HCT116 (cell line): ENCODE measurements at regions not wholly inside any gene's neighbourhood (a gene's known extent, or its start where the extent isn't known, plus 50 kb on each side); places are given as distances from the start of the nearest gene placed in this dataset.

Experiments
- ATAC-seq: fragments of 200-7000 bp; cut with Tn5 transposase; 2 replicates; pipeline ENCODE4 v1.9.1; 2020; ENCODE audit warnings: mild to moderate bottlenecking, moderate library complexity
- BruUV-seq: library from RNA; stranded (reverse); fragments of 400-500 nt; replicated peaks from 2 replicates; lab custom pipeline; 2021; lab: Mats Ljungman, UMichigan
- CTCF ChIA-PET: fragments of 300-600 bp; sonication (Branson Sonifier 250); formaldehyde crosslinking; loops from one replicate; lab custom pipeline; 2021; ENCODE audit warnings: antibody characterized with exemption; lab: Charles Lee
- POLR2A ChIA-PET: fragments of 300-600, 350-600 bp; sonication (Branson Sonifier 250); formaldehyde crosslinking; loops from one replicate; lab custom pipeline; 2021; ENCODE audit warnings: antibody characterized with exemption; lab: Charles Lee
- RAD21 ChIA-PET, 2 experiments: fragments of 300-600 bp; sonication (Branson Sonifier 250); formaldehyde crosslinking; loops; one replicate each; lab custom pipeline; 2023; ENCODE audit warnings: low total read pairs in 2 of 2; ENCODE audit not compliant: uncharacterized antibody in 2 of 2, unreplicated experiment in 2 of 2, low non-redundant PET in 1 of 2; lab: Charles Lee
- DNase-seq: peaks from one replicate; pipeline ENCODE4 v3.0.0-alpha.2; 2010; ENCODE audit warnings: low read depth, low spot score
- H2AFZ ChIP-seq: fragments of 200-600 bp; shearing (Covaris generic), sonication (generic); 2 replicates; pipeline ENCODE4 v1.6.1; 2017; ENCODE audit warnings: low read depth, mixed run types, mixed read lengths, antibody characterized with exemption, low read length; ENCODE audit not compliant: poor library complexity, severe bottlenecking
- H3K27ac ChIP-seq: 2 replicates; pipeline ENCODE4 v1.5.1; 2012; ENCODE audit warnings: low read depth, low read length
- H3K27me3 ChIP-seq: fragments of 200-600 bp; sonication (generic); 2 replicates; pipeline ENCODE4 v1.6.1; 2016; ENCODE audit warnings: mixed run types, low read length, mixed read lengths; ENCODE audit not compliant: insufficient read depth
- H3K36me3 ChIP-seq, 2 experiments: fragments of 200-500 bp in 1 of 2; fragments of 200-600 bp in 1 of 2; sonication (Bioruptor generic) in 1 of 2; sonication (generic) in 1 of 2; 2 replicates each; pipeline versions ENCODE4 v1.5.1 to v1.6.1; 2014 to 2016; ENCODE audit warnings: low read length in 2 of 2, inconsistent platforms in 1 of 2, mixed read lengths in 1 of 2, mixed run types in 1 of 2; ENCODE audit not compliant: insufficient read depth in 2 of 2, control insufficient read depth in 1 of 2
- H3K4me1 ChIP-seq, 2 experiments: fragments of 200-600 bp in 1 of 2; sonication (generic) in 1 of 2; 2 replicates each; pipeline versions ENCODE4 v1.5.1 to v1.6.1; 2012 to 2017; ENCODE audit warnings: low read length in 2 of 2, inconsistent platforms in 1 of 2, mild to moderate bottlenecking in 1 of 2, mixed read lengths in 1 of 2, mixed run types in 1 of 2, moderate library complexity in 1 of 2; ENCODE audit not compliant: insufficient read depth in 2 of 2, control insufficient read depth in 1 of 2
- H3K4me2 ChIP-seq: fragments of 200-600 bp; sonication (generic); 2 replicates; pipeline ENCODE4 v1.6.1; 2017; ENCODE audit warnings: mixed run types, low read length, mixed read lengths
- H3K4me3 ChIP-seq, 2 experiments: fragments of 200-600 bp in 1 of 2; sonication (generic) in 1 of 2; replicated peaks in 1 of 2; 2 replicates each; pipeline ENCODE4 v1.5.1; 2011 to 2016; ENCODE audit warnings: low read length in 2 of 2, control low read depth in 1 of 2, low read depth in 1 of 2, mild to moderate bottlenecking in 1 of 2, mixed read lengths in 1 of 2, mixed run types in 1 of 2
- H3K79me2 ChIP-seq: fragments of 200-600 bp; sonication (generic); 2 replicates; pipeline ENCODE4 v1.6.1; 2017; ENCODE audit warnings: mild to moderate bottlenecking, mixed run types, low read length, moderate library complexity, mixed read lengths; ENCODE audit not compliant: insufficient read depth
- H3K9ac ChIP-seq: fragments of 200-600 bp; sonication (generic); 2 replicates; pipeline ENCODE4 v1.6.1; 2016; ENCODE audit warnings: low read length, mixed read lengths
- H3K9me2 ChIP-seq: fragments of 200-600 bp; sonication (generic), shearing (Covaris generic); 2 replicates; pipeline ENCODE4 v1.6.1; 2017; ENCODE audit warnings: mixed run types, mild to moderate bottlenecking, moderate library complexity; ENCODE audit not compliant: insufficient read depth
- H3K9me3 ChIP-seq, 2 experiments: fragments of 200-500 bp in 1 of 2; fragments of 200-600 bp in 1 of 2; sonication (Bioruptor generic) in 1 of 2; sonication (generic) in 1 of 2; 2 replicates each; pipeline ENCODE4 v1.6.1; 2014 to 2017; ENCODE audit warnings: low read length in 2 of 2, mixed read lengths in 2 of 2, inconsistent platforms in 1 of 2, low read depth in 1 of 2, mild to moderate bottlenecking in 1 of 2, mixed run types in 1 of 2, moderate library complexity in 1 of 2; ENCODE audit not compliant: control insufficient read depth in 1 of 2, insufficient read depth in 1 of 2
- H4K20me1 ChIP-seq: fragments of 200-600 bp; sonication (generic), shearing (Covaris generic); 2 replicates; pipeline ENCODE4 v1.6.1; 2017; ENCODE audit warnings: mixed run types, mild to moderate bottlenecking, moderate library complexity; ENCODE audit not compliant: insufficient read depth
- ATF3 ChIP-seq: IDR thresholded peaks from 2 replicates; pipeline ENCODE4 v1.6.1; 2012
- JUND ChIP-seq: IDR thresholded peaks from 2 replicates; pipeline ENCODE4 v1.6.1; 2012
- SIN3A ChIP-seq: IDR thresholded peaks from 2 replicates; pipeline ENCODE4 v1.6.1; 2012; ENCODE audit warnings: low read depth
- SP1 ChIP-seq: IDR thresholded peaks from 2 replicates; pipeline ENCODE4 v1.6.1; 2012; ENCODE audit warnings: low read depth
- SRF ChIP-seq: IDR thresholded peaks from 2 replicates; pipeline ENCODE4 v1.6.1; 2012; ENCODE audit warnings: low read depth
- ZNF274 ChIP-seq: fragments of 200-500 bp; sonication (Bioruptor generic); IDR thresholded peaks from 2 replicates; pipeline ENCODE4 v1.6.1; 2014; ENCODE audit warnings: mild to moderate bottlenecking, low read depth, low read length, inconsistent platforms
- intact Hi-C: fragments of 100-400 bp; cut with micrococcal nuclease; formaldehyde crosslinking; loops from 2 replicates; pipeline ENCODE4 v1.10.0; 2022
- TF ChIP-seq, protein P1 (sequence below): IDR thresholded peaks from 2 replicates; pipeline ENCODE4 v1.6.1; 2012; ENCODE audit warnings: low read depth

GRCh38 chr15:31758126-31758525 lies 272.2 kb upstream of the CHRNA7 start:
- peak; percentile 16 for DNase-seq
- Histone ChIP-seq H3K4me2 (peak overlapping the region; percentile 14; the same call in 1 of the 2 replicates), H3K9me3 (no peaks in the 10 kb centered on the region), H3K9ac (no peak overlapping the region), H3K79me2 (no peaks in the 10 kb centered on the region), H3K36me3 (no peaks in the 10 kb centered on the region), H2AFZ (no peak overlapping the region), H4K20me1 (no peaks in the 10 kb centered on the region), H3K27ac (no peak overlapping the region), H3K9me2 (no peaks in the 10 kb centered on the region), H3K27me3 (peaks cover 33% of the 10 kb centered on the region), H3K4me3 (no peak overlapping the region), H3K4me1 (peaks cover 5 to 6% of the 10 kb centered on the region in 2 experiments; a peak in 3 of 4 replicates)
- ChIA-PET CTCF (no interaction called here), RAD21 (no interaction called here), POLR2A (no interaction called here)
- ATAC-seq: no peak
- BruUV-seq: no TSS peak
- intact Hi-C loops: no loop called here
- no peak for TF ChIP-seq JUND
- no peak for TF ChIP-seq SP1
- TF ChIP-seq, protein P1, sequence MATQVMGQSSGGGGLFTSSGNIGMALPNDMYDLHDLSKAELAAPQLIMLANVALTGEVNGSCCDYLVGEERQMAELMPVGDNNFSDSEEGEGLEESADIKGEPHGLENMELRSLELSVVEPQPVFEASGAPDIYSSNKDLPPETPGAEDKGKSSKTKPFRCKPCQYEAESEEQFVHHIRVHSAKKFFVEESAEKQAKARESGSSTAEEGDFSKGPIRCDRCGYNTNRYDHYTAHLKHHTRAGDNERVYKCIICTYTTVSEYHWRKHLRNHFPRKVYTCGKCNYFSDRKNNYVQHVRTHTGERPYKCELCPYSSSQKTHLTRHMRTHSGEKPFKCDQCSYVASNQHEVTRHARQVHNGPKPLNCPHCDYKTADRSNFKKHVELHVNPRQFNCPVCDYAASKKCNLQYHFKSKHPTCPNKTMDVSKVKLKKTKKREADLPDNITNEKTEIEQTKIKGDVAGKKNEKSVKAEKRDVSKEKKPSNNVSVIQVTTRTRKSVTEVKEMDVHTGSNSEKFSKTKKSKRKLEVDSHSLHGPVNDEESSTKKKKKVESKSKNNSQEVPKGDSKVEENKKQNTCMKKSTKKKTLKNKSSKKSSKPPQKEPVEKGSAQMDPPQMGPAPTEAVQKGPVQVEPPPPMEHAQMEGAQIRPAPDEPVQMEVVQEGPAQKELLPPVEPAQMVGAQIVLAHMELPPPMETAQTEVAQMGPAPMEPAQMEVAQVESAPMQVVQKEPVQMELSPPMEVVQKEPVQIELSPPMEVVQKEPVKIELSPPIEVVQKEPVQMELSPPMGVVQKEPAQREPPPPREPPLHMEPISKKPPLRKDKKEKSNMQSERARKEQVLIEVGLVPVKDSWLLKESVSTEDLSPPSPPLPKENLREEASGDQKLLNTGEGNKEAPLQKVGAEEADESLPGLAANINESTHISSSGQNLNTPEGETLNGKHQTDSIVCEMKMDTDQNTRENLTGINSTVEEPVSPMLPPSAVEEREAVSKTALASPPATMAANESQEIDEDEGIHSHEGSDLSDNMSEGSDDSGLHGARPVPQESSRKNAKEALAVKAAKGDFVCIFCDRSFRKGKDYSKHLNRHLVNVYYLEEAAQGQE: no peak
- TF ChIP-seq ATF3: no peak
- no peak for TF ChIP-seq SIN3A
- no peak for TF ChIP-seq SRF

DNA sequence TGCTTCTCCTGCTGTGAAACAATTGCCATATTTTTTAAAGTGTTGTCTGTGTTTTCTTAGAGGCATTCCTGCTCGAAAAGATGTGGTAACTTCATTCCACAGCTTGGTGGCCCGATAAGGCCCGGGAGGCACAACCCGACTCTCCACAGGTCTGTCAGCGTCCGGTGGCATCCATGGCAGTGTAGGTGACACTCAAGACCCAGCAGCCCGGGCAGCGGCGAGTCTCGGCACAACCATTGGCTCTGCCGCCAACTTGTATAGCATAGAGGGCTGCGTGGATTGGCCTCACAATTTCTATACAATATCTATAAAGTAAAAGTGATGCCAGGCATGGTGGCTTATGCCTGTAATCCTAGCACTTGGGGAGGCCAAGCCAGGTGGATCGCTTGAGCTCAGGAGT lies 262.3 kb upstream of the CHRNA7 start:
- no peaks in the 10 kb centered on the region for H3K9me3 ChIP-seq
- no peak overlapping the region for H3K4me3 ChIP-seq
- H3K9me2 ChIP-seq: no peaks in the 10 kb centered on the region
- no peak overlapping the region for H3K27ac ChIP-seq
- H3K79me2 ChIP-seq: no peaks in the 10 kb centered on the region
- no peaks in the 10 kb centered on the region for H3K4me1 ChIP-seq
- H3K36me3 ChIP-seq: no peaks in the 10 kb centered on the region
- intact Hi-C loops: no loop called here
- DNase-seq (no peak), ATAC-seq (no peak)
- no peak for TF ChIP-seq ZNF274
- BruUV-seq: no TSS peak
- H2AFZ ChIP-seq: no peak overlapping the region
- no peak overlapping the region for H3K4me2 ChIP-seq
- RAD21 ChIA-PET: no interaction called here
- CTCF ChIA-PET: no interaction called here
- no peaks in the 10 kb centered on the region for H4K20me1 ChIP-seq
- H3K27me3 ChIP-seq: peaks cover 39% of the 10 kb centered on the region
- H3K9ac ChIP-seq: no peak overlapping the region
- POLR2A ChIA-PET: no interaction called here
